H1 (cell line): ENCODE measurements at regions not wholly inside any gene's neighbourhood (a gene's known extent, or its start where the extent isn't known, plus 50 kb on each side); places are given as distances from the start of the nearest gene placed in this dataset.

ENCODE experiments used
- ASH2L ChIP-seq: fragments of 200-600, 300-600 bp; sonication (generic); IDR thresholded peaks from one replicate; pipeline ENCODE4 v1.7.1; 2017; ENCODE audit warnings: low read length
- BCL11A ChIP-seq, 2 experiments: IDR thresholded peaks; one replicate each; pipeline ENCODE4 v1.6.1; 2011; ENCODE audit warnings: low read depth in 2 of 2, low read length in 2 of 2, mild to moderate bottlenecking in 2 of 2
- CHD1 ChIP-seq: IDR thresholded peaks from 2 replicates; pipeline ENCODE4 v1.6.1; 2012; ENCODE audit warnings: low read depth, low read length, improper control_type of control experiment
- EGR1 ChIP-seq: IDR thresholded peaks from 2 replicates; pipeline ENCODE4 v1.6.1; 2011; ENCODE audit warnings: low read depth, low read length, borderline replicate concordance
- EZH2 ChIP-seq: fragments of 200-600 bp; sonication (generic); IDR thresholded peaks from 2 replicates; pipeline ENCODE4 v1.7.1; 2012; ENCODE audit warnings: low read depth, mild to moderate bottlenecking, moderate library complexity, low read length, inconsistent platforms; ENCODE audit not compliant: severe bottlenecking
- GTF2F1 ChIP-seq: IDR thresholded peaks from 2 replicates; pipeline ENCODE4 v1.6.1; 2012; ENCODE audit warnings: low read depth, low read length, improper control_type of control experiment, borderline replicate concordance
- JUN ChIP-seq: IDR thresholded peaks from 2 replicates; pipeline ENCODE4 v1.6.1; 2011; ENCODE audit warnings: low read depth, mild to moderate bottlenecking, improper control_type of control experiment, low read length
- KDM4A ChIP-seq: IDR thresholded peaks from one replicate; pipeline ENCODE4 v1.7.1; 2012; ENCODE audit warnings: low read depth, mild to moderate bottlenecking, moderate library complexity, low read length, inconsistent platforms; ENCODE audit not compliant: severe bottlenecking
- MAFK ChIP-seq: IDR thresholded peaks from 2 replicates; pipeline ENCODE4 v1.6.1; 2012; ENCODE audit warnings: low read depth, mild to moderate bottlenecking, improper control_type of control experiment, low read length
- NANOG ChIP-seq: IDR thresholded peaks from 2 replicates; pipeline ENCODE4 v1.6.1; 2011; ENCODE audit warnings: low read length, low read depth, mild to moderate bottlenecking, inconsistent platforms; ENCODE audit not compliant: insufficient read depth, poor library complexity, severe bottlenecking
- RAD21 ChIP-seq, 2 experiments: IDR thresholded peaks in 1 of 2; conservative IDR thresholded peaks in 1 of 2; 2 replicates each; pipeline ENCODE4 v1.6.1; 2011; ENCODE audit warnings: low read depth in 2 of 2, low read length in 2 of 2, improper control_type of control experiment in 1 of 2, inconsistent platforms in 1 of 2, mild to moderate bottlenecking in 1 of 2, moderate library complexity in 1 of 2
- RNF2 ChIP-seq: fragments of 200-900, 300-1000 bp; sonication (generic); IDR thresholded peaks from 2 replicates; pipeline ENCODE4 v1.7.1; 2016; ENCODE audit warnings: borderline replicate concordance, low read depth, mild to moderate bottlenecking, antibody characterized with exemption, low read length; ENCODE audit not compliant: poor library complexity, severe bottlenecking; ENCODE audit errors: missing control alignments
- SIN3A ChIP-seq, 2 experiments: IDR thresholded peaks in 1 of 2; conservative IDR thresholded peaks in 1 of 2; 2 replicates each; pipeline ENCODE4 v1.6.1; 2011 to 2012; ENCODE audit warnings: low read length in 2 of 2, improper control_type of control experiment in 1 of 2, low read depth in 1 of 2, mild to moderate bottlenecking in 1 of 2
- SIRT6 ChIP-seq: IDR thresholded peaks from one replicate; pipeline ENCODE4 v1.7.1; 2012; ENCODE audit warnings: low read length, inconsistent platforms
- SP1 ChIP-seq: IDR thresholded peaks from 2 replicates; pipeline ENCODE4 v1.6.1; 2011; ENCODE audit warnings: low read depth, low read length
- SP2 ChIP-seq: IDR thresholded peaks from 2 replicates; pipeline ENCODE4 v1.6.1; 2012; ENCODE audit warnings: mild to moderate bottlenecking, low read length, inconsistent platforms
- SRF ChIP-seq: IDR thresholded peaks from 2 replicates; pipeline ENCODE4 v1.6.1; 2011; ENCODE audit warnings: mild to moderate bottlenecking, low read depth, low read length, moderate library complexity
- SUZ12 ChIP-seq: fragments of 200-600 bp; sonication (generic); IDR thresholded peaks from 2 replicates; pipeline ENCODE4 v1.6.1; 2012; ENCODE audit warnings: mild to moderate bottlenecking, inconsistent platforms, low read length, moderate library complexity, mixed read lengths
- YY1 ChIP-seq: IDR thresholded peaks from 2 replicates; pipeline ENCODE4 v1.6.1; 2011; ENCODE audit warnings: low read depth, mild to moderate bottlenecking, low read length
- ZNF274 ChIP-seq: IDR thresholded peaks from 2 replicates; pipeline ENCODE4 v1.7.0; 2012; ENCODE audit warnings: low read length, borderline replicate concordance; ENCODE audit errors: extremely low read depth
- TF ChIP-seq, protein P1 (sequence below): IDR thresholded peaks from 2 replicates; pipeline ENCODE4 v1.6.1; 2012; ENCODE audit warnings: inconsistent platforms
- TF ChIP-seq, protein P2 (sequence below): IDR thresholded peaks from 2 replicates; pipeline ENCODE4 v1.6.1; 2011; ENCODE audit warnings: low read length, improper control_type of control experiment

DNA sequence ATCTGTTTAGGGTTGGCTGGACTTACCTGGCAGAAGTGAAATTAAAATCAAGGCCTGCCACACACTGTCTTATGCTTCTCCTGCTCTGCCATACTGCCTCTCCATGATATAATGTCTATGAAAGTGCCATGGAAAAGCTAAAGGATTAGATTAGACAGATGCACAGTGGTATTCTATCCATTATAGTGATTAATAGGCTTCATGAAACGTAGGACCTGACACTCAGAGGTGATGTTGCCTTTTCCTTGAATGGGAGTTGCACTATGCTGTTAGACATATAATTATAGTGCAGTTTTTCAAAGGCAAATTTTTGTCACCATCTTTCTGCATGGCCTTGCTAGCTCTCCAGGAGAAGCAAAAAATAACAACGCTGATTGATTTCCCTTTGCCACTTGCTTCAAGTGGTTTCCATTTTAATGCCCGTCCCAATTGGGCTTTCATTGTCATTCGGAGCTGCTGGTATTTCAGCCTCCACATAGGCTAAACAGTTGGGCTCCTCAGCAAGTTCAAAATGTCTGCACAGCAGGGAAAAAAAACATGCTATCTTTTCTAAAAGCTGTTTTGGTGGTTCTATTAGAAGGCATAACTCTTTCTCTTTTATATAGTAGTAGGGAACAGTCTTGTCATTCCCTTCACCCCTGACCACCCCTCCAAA is 502.8 kb upstream of the GOT2 start (continued):
- no peak for TF ChIP-seq SUZ12
- no peak for TF ChIP-seq MAFK
- peak; percentile 85 for TF ChIP-seq YY1
- no peak for TF ChIP-seq ASH2L
- TF ChIP-seq BCL11A (IDR thresholded peaks at IDR 0.05; ENCODE audit: low read depth in 2 of 2, low read length in 2 of 2): no peak
- TF ChIP-seq, protein P1, sequence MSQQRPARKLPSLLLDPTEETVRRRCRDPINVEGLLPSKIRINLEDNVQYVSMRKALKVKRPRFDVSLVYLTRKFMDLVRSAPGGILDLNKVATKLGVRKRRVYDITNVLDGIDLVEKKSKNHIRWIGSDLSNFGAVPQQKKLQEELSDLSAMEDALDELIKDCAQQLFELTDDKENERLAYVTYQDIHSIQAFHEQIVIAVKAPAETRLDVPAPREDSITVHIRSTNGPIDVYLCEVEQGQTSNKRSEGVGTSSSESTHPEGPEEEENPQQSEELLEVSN: no peak
- no peak for TF ChIP-seq RNF2
- no peak for TF ChIP-seq SIN3A (conservative IDR thresholded peaks at IDR 0.05 in 1 of 2, IDR thresholded peaks at IDR 0.05 in 1 of 2; ENCODE audit: low read depth in 1 of 2, low read length in 2 of 2)
- no peak for TF ChIP-seq GTF2F1
- TF ChIP-seq JUN: no peak
- TF ChIP-seq RAD21 (IDR thresholded peaks at IDR 0.05 in 1 of 2, conservative IDR thresholded peaks at IDR 0.05 in 1 of 2; ENCODE audit: low read depth in 2 of 2, low read length in 2 of 2): no peak
- no peak for TF ChIP-seq SP2
- no peak for TF ChIP-seq EZH2
- TF ChIP-seq SIRT6: no peak
- no peak for TF ChIP-seq KDM4A
- TF ChIP-seq SRF: no peak
- TF ChIP-seq NANOG: peak; percentile 60
- TF ChIP-seq EGR1: no peak
- TF ChIP-seq CHD1: no peak
- TF ChIP-seq, protein P2, sequence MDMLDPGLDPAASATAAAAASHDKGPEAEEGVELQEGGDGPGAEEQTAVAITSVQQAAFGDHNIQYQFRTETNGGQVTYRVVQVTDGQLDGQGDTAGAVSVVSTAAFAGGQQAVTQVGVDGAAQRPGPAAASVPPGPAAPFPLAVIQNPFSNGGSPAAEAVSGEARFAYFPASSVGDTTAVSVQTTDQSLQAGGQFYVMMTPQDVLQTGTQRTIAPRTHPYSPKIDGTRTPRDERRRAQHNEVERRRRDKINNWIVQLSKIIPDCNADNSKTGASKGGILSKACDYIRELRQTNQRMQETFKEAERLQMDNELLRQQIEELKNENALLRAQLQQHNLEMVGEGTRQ: no peak
- TF ChIP-seq ZNF274: no peak
- peak; percentile 37; the same call in 1 of the 2 replicates for TF ChIP-seq SP1
